Breast epithelium (tissue), 3 donors: ENCODE measurements at regions not wholly inside any gene's neighbourhood (a gene's known extent, or its start where the extent isn't known, plus 50 kb on each side); places are given as distances from the start of the nearest gene placed in this dataset.

ENCODE experiments used
- POLR2A ChIP-seq: fragments of 450-650 bp; IDR thresholded peaks from one replicate; pipeline ENCODE4 v1.6.1; 2016; ENCODE audit warnings: antibody characterized with exemption, mild to moderate bottlenecking, moderate library complexity
- TF ChIP-seq, protein P1 (sequence below), 3 donors: fragments of 450-650 bp; IDR thresholded peaks; one replicate each; pipeline ENCODE4 v1.5.1; 2016 to 2017; ENCODE audit warnings: antibody characterized with exemption in 3 of 3, mild to moderate bottlenecking in 3 of 3, moderate library complexity in 3 of 3

DNA sequence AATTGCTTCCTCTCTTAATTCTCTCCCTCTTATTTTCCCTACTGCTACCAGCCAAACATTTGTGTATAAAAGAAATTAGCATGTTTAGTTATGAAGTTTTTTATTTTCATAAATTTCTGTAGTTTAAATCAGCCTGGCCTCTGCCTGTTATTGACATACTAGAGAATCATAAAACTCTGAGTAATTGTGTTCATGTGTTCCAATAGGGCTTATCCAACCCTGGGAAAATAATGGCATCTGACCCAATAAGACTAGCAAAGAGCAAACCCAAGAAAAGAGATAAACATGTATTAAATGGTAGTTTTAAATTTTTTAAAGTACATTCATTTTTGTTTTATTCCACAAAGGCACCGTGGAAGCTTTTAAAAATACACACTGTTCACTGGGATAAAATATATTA lies 404.3 kb downstream of the HLX start:
- no peak for TF ChIP-seq POLR2A
- TF ChIP-seq, protein P1, sequence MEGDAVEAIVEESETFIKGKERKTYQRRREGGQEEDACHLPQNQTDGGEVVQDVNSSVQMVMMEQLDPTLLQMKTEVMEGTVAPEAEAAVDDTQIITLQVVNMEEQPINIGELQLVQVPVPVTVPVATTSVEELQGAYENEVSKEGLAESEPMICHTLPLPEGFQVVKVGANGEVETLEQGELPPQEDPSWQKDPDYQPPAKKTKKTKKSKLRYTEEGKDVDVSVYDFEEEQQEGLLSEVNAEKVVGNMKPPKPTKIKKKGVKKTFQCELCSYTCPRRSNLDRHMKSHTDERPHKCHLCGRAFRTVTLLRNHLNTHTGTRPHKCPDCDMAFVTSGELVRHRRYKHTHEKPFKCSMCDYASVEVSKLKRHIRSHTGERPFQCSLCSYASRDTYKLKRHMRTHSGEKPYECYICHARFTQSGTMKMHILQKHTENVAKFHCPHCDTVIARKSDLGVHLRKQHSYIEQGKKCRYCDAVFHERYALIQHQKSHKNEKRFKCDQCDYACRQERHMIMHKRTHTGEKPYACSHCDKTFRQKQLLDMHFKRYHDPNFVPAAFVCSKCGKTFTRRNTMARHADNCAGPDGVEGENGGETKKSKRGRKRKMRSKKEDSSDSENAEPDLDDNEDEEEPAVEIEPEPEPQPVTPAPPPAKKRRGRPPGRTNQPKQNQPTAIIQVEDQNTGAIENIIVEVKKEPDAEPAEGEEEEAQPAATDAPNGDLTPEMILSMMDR (IDR thresholded peaks at IDR 0.05) = no peak
